Posterior cingulate gyrus (tissue), 11 donors: ENCODE measurements at regions not wholly inside any gene's neighbourhood (a gene's known extent, or its start where the extent isn't known, plus 50 kb on each side); places are given as distances from the start of the nearest gene placed in this dataset.
A peak's percentile ranks its signal among the peaks of the same experiment; 100 is the strongest.

ENCODE experiments used
- DNase-seq, 10 donors: peaks; one replicate each; pipeline versions ENCODE4 v3.0.0 to v3.0.0-alpha.2; 2020 to 2021; ENCODE audit warnings: mixed read lengths in 3 of 10
- intact Hi-C: fragments of 100-400 bp; cut with DNase I; formaldehyde crosslinking; loops from one replicate; pipeline ENCODE4 v1.15.1; 2023

- DNase-seq = no peak
- intact Hi-C loops = no loop called here
These were observed 127.5 kb upstream of the CDH13 start for GRCh38 chr16:82499302-82499701.

GRCh38 chr16:82497139-82497538, 129.6 kb upstream of the CDH13 start:
- DNase-seq = no peak
- intact Hi-C loops = no loop called here

DNA sequence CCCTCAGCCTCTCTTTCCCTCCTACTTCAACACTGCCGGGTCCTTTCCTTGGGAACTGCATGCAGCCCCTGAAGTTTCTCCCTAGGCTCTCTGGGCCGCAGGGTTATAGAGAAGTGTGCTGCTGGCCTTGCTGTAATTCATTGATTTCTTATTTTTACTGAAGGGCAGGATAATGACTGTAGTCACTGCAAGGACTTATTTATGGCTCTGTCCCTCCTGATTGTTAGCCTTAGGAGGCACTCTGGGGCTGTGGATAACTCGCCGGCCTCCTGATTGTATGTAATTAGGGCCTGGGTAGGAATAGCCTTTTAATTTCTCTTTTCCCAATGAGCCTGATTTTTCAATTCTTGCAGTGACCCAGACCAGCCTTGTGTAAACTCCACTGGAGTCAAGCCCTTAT, 138.3 kb upstream of the CDH13 start:
- DNase-seq = no peak
- intact Hi-C loops = no loop called here

DNA sequence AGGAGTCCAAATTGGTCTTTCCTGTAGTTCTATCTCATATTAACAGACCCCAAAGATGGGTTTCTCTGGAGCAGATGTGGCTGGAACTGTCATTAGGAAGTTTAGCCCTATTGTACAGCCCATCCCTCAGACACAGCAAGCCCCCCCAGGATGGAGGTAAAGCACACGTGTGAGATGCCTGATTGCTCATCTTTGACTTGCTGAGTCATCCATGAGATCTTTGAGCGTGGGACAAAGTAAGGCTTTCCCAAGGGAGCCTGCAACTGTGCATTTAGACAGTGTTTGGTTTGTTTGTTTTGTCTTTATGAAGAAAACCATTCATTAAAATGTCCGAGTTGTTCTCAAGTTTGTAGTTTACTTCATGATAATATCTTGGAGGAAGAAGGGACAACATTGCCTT, 145.3 kb upstream of the CDH13 start:
- intact Hi-C loops = no loop called here
- DNase-seq = no peak

DNA sequence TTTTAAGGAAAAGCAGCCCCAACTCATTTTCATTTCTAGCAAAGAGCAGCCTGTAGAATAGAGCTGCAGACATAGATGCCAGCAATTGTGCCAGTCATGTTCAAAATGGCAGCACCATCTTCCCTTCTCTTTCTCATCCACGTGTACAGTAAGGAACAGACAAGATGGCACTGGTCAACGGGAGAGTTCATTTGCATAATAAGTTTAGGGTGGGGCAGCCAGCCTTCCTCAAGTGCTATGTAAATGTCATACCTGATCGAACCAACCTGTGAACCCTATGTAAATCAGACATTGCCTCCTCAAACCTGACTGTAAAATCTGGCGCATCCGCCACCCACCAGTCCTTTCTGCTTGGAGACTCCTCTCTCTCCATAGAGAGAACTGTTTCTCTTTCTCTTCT, 150.0 kb upstream of the CDH13 start:
- no peak for DNase-seq
- intact Hi-C loops = no loop called here

DNA sequence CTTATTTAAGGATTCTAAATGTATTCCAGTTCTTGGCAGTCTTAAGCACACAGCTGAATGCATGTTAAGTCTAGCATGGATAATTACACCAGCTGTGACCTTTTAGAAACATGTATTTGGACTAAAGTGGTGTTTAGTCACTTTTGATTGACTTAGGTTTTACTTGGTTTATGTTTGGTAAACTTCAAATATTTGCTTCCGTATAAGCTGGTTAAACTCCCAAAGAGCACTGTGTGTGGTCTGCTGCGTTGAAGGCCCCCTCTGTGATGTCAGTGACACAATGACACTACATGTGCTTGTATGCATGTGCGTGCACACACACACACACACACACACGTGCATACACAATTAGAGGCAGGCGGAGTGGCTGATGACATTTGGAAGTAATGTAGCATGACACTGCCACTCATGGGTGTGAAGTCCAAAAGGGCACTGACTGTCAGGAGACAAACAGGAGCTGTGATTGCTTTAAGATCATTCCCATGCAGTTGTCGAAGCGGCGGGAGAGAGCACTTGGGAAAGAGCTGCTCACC, 156.1 kb upstream of the CDH13 start:
- intact Hi-C loops = no loop called here
- no peak for DNase-seq

GRCh38 chr16:82470016-82470415, 156.8 kb upstream of the CDH13 start:
- intact Hi-C loops = no loop called here
- DNase-seq = no peak

- no peak for DNase-seq
- intact Hi-C loops = no loop called here
These were observed 162.6 kb upstream of the CDH13 start for GRCh38 chr16:82464187-82464586.

DNA sequence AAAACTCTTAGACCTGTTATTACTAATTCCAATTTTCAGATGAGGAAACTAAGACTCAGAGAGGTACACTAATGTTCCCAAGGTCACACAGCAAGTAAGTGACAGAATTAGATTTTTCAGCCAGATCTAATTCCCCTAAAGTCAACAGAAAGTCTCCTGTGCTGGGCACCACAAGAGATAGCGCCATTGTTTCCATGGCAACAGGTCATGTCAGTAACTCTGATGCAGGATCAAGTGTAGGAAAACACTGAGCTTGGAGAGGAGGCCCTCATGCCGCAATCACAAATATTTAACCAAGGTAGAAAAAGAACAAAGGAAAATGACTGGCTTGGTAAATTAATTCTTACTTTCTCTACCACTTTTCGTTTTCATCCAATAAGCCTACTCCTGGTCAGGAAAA, 166.0 kb upstream of the CDH13 start:
- no peak for DNase-seq
- intact Hi-C loops = no loop called here

DNA sequence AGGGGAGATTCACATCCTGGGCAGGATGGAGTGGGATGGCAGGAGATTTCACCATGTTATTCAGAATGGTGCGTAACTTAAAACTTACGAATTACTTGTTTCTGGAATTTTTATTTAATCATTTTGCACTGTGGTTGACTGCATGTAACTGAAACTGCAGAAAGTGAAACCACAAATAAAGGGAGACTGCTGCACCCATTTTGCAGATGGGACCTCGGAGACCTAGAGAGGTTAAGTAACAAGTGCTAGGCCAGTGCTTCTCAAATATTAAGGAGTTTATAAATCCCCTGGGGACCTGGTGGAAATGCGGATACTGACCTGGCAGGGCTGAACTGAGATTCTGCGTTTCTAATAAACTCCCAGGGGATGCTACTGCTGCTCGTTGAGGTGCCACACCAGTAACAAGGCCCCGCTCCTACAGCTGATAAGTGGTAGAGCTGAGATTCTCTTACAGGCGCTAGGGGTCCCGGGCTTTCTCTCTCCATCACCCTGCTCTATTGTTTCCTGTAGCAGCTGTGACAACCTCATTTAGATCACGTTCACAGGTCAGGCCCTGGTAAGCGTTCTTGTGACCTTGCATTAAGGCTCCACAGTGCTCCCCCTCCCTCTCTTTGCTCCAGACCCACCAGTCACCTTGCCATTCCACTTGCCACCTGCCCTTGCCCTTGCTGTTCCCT, 167.1 kb upstream of the CDH13 start:
- intact Hi-C loops = loop anchor here (5.0 to 10.0 kb wide), 2 partner anchors 95 to 197 kb away; no protein-coding TSS in a partner anchor
- DNase-seq = no peak

GRCh38 chr16:82456683-82457082, 170.1 kb upstream of the CDH13 start:
- peak; percentile 16 to 91 (median 54) for DNase-seq
- intact Hi-C loops = loop anchor here (5.0 to 10.0 kb wide), 2 partner anchors 92 to 194 kb away; no protein-coding TSS in a partner anchor

DNA sequence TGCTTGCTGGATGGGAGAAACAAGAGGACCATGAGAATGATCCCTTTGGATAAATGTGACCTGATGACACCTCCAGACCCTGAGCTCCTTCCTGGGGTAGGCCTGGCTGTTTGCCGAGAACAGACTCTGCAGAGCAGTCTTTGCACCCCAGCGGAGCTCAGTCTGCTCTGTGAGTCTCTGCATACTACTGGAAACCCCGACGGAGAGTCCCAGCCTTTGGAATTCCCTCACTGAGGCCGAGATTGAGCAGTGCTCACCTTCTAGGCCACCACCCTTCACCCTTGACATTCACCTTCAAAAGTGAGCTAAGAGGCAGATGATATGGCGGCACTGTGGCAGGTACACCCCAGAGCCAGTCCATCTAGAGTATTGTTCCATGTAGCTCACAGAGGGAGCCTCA, 172.2 kb upstream of the CDH13 start:
- intact Hi-C loops = loop anchor here (10.0 kb wide), 1 partner anchor 90 kb away; no protein-coding TSS in a partner anchor
- no peak for DNase-seq

GRCh38 chr16:82454152-82454551, 172.6 kb upstream of the CDH13 start:
- no peak for DNase-seq
- intact Hi-C loops = loop anchor here (10.0 kb wide), 1 partner anchor 89 kb away; no protein-coding TSS in a partner anchor

DNA sequence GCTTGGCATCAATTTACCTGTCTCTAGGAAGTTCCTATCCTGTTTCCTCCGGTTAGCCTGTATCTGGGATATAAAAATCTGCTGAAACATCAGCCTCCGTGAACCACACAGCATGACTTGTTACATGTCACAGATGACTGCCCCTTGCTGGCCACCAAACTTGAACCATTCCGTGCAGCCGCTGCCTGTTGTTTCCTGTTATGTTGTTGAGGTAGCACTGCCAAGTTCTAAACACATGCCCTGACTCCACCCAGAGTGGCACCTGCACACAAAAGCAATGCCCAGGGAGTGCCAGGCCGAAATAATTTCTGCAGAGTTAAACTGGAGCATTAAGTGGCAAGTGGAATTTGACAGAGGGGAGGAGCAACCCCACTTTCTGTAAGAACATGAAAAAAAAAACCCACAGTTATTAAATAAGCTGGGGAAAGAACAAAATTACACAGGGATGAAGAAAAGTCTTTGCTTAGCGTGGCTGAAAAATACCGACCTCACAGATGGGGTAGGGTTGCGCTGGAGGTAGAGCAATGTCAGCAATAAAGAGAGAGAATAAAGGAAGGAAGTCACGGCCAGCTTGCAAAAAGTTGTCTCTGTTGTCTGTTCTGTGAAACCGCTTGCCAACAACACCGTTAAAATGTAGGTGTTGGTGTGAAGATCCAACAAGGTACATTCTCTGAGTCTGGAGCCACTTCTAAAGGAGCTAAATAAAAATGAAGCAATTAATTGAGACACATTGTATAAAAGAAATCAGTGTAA, 174.6 kb upstream of the CDH13 start:
- intact Hi-C loops = loop anchor here (10.0 kb wide), 1 partner anchor 87 kb away; no protein-coding TSS in a partner anchor

GRCh38 chr16:82451449-82451848, 175.3 kb upstream of the CDH13 start:
- DNase-seq = peak in 1 of 10 donors; percentile 29
- intact Hi-C loops = loop anchor here (10.0 kb wide), 1 partner anchor 87 kb away; no protein-coding TSS in a partner anchor

More for the DNA sequence above, 174.6 kb upstream of the CDH13 start:
- DNase-seq = no peak

GRCh38 chr16:82440336-82440735, 186.4 kb upstream of the CDH13 start:
- DNase-seq = no peak
- intact Hi-C loops = loop anchor here (10.0 kb wide), 1 partner anchor 144 kb away; no protein-coding TSS in a partner anchor

GRCh38 chr16:82439678-82440293, 187.0 kb upstream of the CDH13 start:
- intact Hi-C loops = loop anchor here (10.0 kb wide), 1 partner anchor 145 kb away; no protein-coding TSS in a partner anchor
- no peak for DNase-seq

DNA sequence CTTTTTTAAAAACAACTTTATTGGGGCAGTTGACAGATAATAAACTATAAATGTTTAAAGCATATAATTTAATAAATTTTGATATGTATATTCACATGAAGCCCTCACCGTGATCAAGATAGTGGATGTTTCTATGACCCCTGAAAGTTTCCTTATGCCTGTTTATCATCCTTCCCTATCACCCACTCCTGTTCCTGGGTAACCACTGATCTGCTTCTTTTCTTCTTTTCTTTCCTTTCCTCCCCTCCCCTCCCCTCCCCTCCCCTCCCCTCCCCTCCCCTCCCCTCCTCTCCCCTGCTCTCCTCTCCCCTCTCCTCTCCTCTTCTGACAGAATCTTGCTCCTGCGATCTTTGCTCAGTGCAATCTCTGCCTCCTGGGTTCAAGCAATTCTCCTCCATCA, 193.7 kb upstream of the CDH13 start:
- DNase-seq = no peak
- intact Hi-C loops = no loop called here

DNA sequence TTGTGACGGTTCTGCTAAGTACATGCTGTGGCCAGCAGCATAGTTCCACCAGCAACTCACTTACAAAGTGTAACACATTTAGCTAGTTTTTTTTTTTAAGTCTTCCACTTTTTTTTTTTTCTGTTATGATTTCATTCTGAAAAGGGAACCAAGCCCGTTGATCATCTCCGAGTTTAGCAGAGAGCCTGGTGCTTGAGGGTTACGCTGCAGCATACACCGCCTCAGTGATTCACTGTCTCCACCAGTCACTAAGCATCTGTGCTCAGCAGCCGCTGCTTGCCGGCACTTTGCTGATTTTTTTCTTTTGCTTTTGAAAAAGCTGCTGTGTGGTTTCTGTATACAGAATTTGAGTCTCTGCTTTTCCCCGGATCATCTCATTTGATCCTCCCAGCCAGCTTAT, 194.5 kb upstream of the CDH13 start:
- DNase-seq = peak in 7 of 10 donors; percentile 13 to 90 (median 53)
- intact Hi-C loops = no loop called here

DNA sequence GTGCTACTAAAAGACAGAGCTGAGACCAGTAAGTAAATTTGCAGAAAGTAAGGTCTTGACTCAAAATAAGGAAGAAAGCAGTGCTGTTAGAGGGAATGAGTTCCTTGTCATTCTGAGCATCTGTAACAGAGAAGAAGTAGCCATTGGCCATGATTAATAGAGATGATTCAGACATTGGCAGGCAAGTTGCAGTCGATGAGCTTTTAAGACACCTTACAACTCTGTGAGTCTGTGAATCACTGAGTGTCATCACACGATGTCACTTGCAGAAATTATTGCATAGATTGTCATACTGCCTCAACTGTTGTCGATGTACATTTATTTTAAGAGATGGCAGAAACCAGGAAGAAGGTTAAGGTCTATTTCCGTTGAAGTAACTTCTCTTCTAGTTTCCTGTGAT, 201.1 kb upstream of the CDH13 start:
- DNase-seq = no peak
- intact Hi-C loops = no loop called here

- no peak for DNase-seq
- intact Hi-C loops = no loop called here
These were observed 204.9 kb upstream of the CDH13 start for GRCh38 chr16:82421851-82422250.
